GM18909 (cell line): ENCODE measurements at regions not wholly inside any gene's neighbourhood (a gene's known extent, or its start where the extent isn't known, plus 50 kb on each side); places are given as distances from the start of the nearest gene placed in this dataset.

Experiments
- ATAC-seq: cut with Tn5 transposase; IDR thresholded peaks from one replicate; pipeline ENCODE4 v1.9.1; 2021; ENCODE audit warnings: mild to moderate bottlenecking; ENCODE audit not compliant: unreplicated experiment, poor library complexity

GRCh38 chr11:112769170-112769569 lies 192.1 kb upstream of the NCAM1 start:
- no peak for ATAC-seq

GRCh38 chr11:112769584-112769983 lies 191.6 kb upstream of the NCAM1 start:
- no peak for ATAC-seq

- ATAC-seq: no peak
These were observed 191.2 kb upstream of the NCAM1 start for GRCh38 chr11:112770033-112770432.

DNA sequence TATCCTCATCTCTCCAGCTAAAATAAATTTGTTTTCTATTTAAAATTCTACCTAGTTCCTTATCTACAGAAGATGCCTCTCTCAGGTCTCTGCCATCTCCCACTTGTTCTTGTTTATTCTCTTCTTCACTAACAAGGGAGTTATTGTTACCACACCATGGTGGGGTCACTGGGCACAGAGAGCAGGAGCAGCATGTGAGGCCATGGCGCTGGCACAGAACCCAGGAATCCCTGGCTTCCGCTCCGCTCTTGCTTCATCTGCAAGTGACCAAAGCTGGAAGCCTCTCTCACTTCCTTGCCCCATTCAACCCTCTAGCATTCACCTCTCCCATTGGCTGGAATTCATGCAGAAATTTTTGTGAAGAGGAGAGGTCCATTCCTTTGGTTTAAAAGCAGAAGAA lies 190.7 kb upstream of the NCAM1 start:
- ATAC-seq: no peak

- no peak for ATAC-seq
These were observed 189.4 kb upstream of the NCAM1 start for GRCh38 chr11:112771851-112772250.

- ATAC-seq: no peak
These were observed 188.0 kb upstream of the NCAM1 start for GRCh38 chr11:112773264-112773663.

DNA sequence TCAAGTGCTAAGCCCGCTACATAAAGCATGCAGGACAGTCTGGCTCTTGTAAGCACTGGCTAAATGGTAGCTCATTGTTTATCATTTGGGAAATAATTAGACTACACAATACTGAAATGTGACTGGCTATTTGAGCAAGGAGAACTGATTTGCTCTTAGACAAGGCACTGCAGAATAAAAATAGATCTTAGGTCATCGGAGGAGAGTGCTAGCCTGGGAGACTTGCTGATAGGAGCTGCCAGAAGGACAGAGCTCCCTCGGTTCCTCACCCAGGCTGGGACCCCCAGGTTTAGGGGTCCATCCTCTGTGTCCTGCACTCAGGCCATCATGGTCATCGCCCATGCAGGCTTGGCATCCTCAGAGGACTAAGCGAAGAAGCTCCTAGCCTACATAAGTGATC lies 184.4 kb upstream of the NCAM1 start:
- ATAC-seq: no peak

GRCh38 chr11:112777283-112777751 lies 183.9 kb upstream of the NCAM1 start:
- ATAC-seq: no peak

GRCh38 chr11:112778091-112778876 lies 182.9 kb upstream of the NCAM1 start:
- no peak for ATAC-seq

DNA sequence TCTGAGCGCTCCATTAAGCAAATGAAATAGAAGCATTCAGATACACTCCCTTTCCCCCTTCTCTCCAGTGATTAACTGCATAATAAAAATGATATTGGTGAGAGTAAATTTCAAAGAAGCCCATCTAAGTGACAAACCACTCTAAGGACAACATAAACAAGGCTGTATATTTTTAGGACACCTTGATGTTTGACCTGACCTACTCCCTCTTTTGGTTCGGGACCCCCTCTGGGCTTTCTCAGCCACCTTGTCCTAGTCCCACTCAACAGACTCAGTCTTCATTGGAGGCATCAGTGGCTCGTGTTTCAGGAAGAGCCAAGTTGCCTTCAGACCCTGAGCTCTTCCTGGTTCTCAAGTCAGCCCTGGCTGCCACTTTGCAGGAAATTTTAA lies 182.3 kb upstream of the NCAM1 start:
- no peak for ATAC-seq

- ATAC-seq: no peak
These were observed 180.7 kb upstream of the NCAM1 start for GRCh38 chr11:112780351-112781087.

DNA sequence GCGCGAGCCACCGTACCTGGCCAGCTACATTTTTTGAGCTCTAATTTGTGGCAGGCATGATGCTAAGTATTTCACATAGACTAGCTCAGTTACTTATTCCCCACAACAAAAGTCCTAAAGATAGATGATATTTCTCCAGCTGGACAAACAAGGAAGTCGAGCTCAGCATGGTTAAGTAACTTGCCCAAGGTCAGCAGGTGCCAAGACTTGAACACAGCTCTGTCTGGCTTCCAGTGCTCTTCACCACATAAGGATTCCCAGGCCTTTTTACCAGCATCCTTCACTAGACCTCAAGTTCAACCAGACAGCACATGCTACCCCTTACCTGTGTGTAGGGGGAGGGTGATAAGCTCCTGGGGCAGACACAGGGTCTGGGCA lies 177.3 kb upstream of the NCAM1 start:
- ATAC-seq: no peak

DNA sequence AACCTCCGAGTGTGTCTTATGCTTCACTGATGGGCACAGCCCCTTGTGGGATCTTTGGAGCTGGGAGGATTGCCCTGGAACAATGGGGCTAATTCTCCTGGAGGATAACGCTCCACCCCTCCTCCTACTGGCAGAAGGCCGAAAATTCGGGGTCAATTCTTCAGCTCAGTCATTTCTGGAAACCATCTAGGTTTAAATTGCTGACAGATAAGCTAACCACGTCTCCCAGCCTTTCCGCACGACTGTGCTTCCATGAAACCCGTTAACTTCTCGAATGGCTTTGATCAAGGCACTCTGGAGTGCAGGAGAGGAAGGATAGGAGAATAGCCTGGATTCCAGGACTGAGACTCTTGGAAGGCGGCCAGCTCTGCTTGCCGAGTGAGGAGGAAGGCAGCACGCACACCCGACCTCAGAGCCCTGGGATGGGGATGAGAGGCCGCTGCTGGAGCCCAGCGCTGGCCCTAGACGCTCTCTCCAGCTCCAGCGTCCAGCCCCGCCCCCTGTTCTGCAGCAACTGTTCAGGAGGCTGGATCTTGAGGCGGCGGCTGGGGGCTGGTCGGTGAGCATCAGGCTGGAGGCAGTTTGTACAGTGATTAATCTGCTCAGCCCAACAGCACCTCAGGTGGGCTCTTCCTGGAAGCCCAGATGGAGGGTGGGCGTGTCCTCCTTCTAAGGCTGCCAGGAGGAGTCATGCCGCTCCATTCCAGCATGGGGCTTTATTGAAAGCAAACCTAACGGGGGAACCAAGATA lies 176.7 kb upstream of the NCAM1 start:
- no peak for ATAC-seq

DNA sequence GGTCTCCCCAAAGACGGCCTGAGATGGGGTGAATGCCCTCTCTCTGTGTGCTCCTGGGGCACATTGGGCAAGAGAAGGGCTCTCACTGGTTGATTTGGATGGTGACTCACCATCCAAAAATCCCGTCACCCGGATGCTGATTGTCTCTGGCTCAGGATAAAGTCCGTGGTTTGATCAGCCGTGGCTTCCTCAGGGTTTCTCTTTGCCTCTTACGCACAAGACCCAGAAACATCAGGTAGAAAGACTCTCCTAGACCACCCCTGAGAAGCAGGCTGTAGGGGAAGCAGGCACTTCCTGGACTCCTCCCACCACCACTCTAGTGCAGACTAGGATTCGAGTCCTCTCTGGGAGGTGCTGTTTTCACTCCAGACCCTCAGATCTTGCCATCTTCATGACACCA lies 176.1 kb upstream of the NCAM1 start:
- no peak for ATAC-seq

DNA sequence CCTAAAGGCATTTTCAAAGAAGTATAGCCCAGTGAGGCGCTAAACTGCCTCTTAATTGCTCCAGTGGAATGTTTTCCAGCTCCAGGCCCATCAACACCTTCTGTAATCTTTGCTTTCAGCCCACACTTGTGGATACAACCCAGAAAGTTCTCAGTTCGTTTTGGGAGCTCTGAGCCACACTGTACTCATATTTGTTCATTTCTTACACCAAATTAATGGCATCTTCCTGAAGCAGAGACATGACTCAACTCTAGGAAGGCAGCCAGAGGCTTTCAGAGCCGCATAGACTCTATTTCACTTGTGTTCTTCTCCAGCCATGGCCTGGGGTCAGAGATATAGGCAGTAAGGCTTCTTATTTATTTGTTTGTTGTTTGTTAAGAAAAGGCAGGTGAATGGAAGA lies 175.5 kb upstream of the NCAM1 start:
- ATAC-seq: no peak

GRCh38 chr11:112786196-112786595 lies 175.0 kb upstream of the NCAM1 start:
- ATAC-seq: no peak

GRCh38 chr11:112786886-112787530 lies 174.2 kb upstream of the NCAM1 start:
- no peak for ATAC-seq

- ATAC-seq: no peak
These were observed 171.7 kb upstream of the NCAM1 start for GRCh38 chr11:112789481-112789880.

DNA sequence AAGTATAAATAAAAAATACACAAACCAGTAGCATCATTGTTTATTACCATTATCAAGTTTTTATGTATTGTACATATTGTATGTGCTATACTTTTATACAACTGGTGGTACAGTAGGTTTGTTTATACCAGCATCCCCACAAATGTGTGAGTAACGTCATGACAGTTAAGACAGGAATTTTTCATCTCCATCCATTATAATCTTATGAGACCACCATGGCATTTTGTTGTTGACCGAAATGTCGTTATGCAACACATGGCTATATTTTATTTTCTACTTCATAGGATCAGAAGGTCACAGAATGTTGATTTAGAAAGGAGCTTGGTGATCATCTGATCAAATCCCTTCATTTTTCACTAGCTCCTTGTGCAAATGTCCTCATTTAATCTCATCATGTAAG lies 170.9 kb upstream of the NCAM1 start:
- no peak for ATAC-seq

DNA sequence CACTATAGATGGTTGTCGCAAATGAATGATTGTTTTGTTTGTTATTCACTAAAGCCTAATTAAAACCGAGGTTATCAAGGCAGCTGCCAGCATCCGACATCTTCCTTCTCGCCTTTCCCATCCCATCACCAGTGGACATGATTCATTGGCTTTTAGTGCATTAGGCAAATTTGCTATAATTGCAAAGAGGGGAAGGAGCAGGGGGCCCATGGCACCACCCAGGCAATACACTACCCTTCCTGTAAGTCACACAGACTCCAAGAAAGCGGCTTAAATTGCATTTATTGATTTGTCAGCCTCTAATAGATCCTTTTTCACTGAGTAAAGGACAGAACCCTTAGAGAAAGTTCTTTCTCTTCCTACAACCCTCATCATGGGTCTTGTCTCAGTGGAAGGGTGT lies 169.2 kb upstream of the NCAM1 start:
- no peak for ATAC-seq

DNA sequence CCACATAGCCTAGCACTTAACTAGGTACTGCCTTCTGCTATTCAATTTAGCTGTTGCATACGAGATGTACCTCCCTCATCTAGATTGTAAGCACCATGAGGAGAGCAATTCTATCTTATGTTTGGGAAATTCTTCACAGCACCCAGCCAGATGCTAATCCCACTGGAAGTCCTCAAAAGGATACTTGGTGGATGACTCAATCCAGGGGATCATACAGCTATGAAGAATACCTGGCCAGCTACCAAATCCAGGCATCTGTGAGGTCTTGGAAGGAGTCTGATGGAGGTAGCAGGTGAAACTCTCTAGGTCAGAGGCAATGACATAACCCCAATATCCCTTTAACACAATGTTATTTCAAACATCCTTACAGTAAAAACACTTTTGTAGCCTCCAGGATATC lies 167.8 kb upstream of the NCAM1 start:
- ATAC-seq: no peak
